ENCODE measurements at regions not wholly inside any gene's neighbourhood (a gene's known extent, or its start where the extent isn't known, plus 50 kb on each side); places are given as distances from the start of the nearest gene placed in this dataset.
"Not testable (repeated sequence)": the region's sequence is repeated elsewhere in the genome, so short reads cannot be mapped to it uniquely, and the experiment has no call there.

DNA sequence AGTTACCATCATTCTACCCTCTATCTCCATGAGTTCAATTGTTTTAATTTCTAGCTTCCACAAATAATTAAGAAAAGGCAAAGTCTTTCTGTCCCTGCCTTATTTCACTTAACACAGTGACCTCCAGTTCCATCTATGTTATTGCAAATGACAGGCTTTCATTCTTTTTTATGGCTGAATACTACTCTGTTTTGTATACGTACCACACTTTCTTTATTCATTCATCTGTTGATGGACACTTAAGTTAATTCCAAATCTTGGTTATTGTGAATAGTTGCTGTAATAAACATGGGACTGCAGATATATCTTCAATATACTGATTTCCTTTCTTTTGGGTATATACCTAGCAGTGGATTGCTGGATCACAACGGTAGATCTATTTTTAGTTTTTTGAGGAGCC lies 314.1 kb downstream of the SV2B start:
- no peak for DNase-seq (ENCODE audit: low read depth)

- DNase-seq (ENCODE audit: low read depth) = not testable (repeated sequence)
Observed at GRCh38 chr15:91415258-91415657, 315.2 kb downstream of the SV2B start.

GRCh38 chr15:91420689-91421088 lies 320.6 kb downstream of the SV2B start:
- DNase-seq (ENCODE audit: low read depth) = no peak

DNA sequence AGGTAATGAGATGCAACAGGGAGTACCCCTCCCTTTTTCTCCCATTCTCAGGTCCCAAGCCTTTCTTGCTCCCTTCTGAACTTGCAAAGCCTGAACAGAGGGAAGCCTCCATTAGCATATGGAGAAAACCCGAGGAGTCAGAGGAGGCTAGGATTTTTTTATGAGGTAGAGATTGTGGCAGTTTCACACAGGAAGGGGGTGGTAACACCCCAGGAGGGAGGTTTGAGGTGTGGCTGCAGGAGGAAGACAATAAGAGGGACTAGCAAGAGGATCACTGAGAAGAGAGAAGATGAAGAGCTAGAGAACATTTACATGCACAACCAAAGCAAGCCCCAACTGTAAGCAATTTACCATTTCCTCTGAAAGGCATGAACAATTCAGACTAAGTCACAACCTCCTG lies 322.7 kb downstream of the SV2B start:
- DNase-seq (ENCODE audit: low read depth) = no peak

GRCh38 chr15:91424001-91424400 lies 323.9 kb downstream of the SV2B start:
- DNase-seq (ENCODE audit: low read depth) = no peak

GRCh38 chr15:91426412-91426811 lies 326.4 kb downstream of the SV2B start:
- DNase-seq (ENCODE audit: low read depth) = no peak

DNA sequence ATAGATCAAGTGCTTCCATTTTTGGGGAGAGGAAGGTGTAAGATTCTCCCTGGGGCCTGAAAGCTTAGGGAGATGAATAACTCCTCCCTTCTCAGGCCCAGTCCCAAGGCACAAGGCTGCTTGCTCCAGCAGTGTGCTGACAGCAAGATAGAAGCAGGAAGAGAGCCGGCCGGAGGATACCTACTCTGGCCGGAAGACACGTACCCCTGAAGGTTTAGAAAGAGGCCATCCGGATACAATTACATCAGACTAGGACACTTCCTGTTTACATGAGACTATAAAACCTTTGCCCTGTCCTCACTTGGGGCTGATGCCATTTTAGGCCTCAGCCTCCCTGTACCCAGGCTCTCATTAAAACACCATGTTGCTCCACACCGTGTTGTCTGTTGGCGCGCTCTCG lies 329.9 kb downstream of the SV2B start:
- no peak for DNase-seq (ENCODE audit: low read depth)

GRCh38 chr15:91431041-91431715 lies 331.1 kb downstream of the SV2B start:
- no peak for DNase-seq (ENCODE audit: low read depth)

DNA sequence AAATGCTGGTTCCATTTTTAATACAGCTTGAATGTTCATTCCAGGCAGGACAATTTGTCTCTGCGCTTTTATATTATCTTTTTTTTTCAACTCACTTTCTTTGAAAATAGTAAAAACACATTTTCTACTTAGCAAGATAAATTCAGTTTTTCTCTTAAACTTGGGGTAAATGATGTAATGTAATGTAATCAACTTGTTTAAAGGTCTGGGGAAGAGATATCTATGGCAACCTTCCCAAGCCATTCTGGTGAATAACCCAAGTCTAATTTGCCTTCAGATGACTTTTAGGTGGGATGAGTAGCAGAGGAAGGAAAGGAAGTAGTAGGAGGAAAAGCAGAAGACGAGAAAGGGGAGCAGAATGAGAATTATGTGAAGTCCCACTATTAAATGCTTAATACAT lies 335.1 kb downstream of the SV2B start:
- DNase-seq (ENCODE audit: low read depth) = no peak

DNA sequence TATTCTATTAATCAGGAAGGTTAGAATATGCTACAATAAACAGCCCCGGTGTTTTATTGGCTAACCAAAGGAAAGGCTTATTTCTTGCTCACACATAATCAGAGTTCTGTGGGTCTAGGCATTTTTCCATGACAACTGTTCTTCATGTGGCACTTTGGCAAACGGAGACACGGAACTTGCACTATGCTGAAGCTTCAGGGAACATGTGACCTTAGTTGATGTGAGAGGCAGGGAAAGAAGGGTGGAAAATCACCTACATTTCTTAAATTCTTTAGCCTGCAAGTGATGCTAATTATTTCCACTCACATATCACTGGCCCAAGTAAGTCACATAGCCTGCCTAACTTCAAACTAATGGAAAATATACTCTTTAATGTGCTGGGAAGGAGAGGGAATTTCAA lies 344.6 kb downstream of the SV2B start:
- DNase-seq (ENCODE audit: low read depth) = no peak

DNA sequence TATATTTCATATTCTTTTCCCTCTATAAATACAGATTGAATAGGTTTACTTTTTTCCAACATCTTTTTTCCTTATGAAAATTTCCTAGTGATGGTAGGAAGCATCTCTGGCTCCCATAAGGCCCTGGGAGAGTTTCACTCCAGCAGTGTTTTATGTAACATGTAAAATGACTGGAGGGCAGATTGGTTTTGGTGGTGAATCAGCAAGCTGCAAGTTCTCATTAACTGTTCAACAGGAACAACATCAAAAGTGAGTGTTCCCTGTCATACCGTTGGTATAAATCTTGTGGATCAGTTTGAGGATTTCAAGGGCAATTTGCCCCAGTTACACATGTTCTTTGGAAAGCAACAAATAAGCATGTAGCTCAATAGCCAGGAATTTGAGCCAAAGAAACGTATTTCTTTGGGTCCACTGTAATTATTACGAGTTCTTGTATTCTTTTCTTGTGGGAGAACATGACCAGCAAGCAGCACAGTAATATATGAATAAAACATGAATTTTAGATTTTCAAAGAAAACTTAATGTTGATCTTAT lies 345.7 kb downstream of the SV2B start:
- no peak for DNase-seq (ENCODE audit: low read depth)

- no peak for DNase-seq (ENCODE audit: low read depth)
Observed at GRCh38 chr15:91447991-91448644, 348.1 kb downstream of the SV2B start.

DNA sequence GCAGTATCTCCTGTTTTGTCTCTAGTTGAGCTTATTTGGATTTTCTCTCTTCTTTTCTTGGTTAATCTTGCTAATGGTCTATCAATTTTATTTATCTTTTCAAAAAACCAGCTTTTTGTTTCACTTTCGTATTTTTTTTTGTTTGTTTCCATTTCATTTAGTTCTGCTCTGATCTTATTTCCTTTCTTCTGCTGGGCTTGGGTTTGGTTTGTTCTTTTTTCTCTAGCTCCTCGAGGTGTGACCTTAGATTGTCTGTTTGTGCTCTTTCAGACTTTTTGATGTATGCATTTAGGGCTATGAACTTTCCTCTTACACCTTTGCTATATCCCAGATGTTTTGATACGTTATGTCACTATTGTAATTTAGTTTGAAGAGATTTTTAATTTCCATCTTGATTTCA lies 353.3 kb downstream of the SV2B start:
- DNase-seq (ENCODE audit: low read depth) = not testable (repeated sequence)

- no peak for DNase-seq (ENCODE audit: low read depth)
Observed at GRCh38 chr15:91456251-91456718, 356.2 kb downstream of the SV2B start.

DNA sequence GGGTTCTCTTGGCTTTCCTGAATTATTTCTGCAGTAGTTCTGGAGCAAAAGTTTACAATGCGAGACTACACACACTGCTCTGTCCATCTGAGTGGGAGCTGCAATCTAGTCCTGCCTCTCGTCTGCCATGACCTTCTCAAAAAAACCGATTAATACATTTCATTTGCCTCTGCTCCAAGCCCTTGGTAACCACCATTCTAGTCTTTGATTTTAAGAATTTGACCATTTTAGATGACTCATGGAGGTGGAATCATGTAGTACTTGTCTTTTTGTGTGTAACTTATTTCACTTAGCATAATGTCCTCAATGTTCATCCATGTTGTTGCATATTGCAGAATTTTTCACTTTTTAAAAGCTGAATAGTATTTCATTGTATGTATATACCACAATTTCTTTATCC lies 356.9 kb downstream of the SV2B start:
- DNase-seq (ENCODE audit: low read depth) = no peak

DNA sequence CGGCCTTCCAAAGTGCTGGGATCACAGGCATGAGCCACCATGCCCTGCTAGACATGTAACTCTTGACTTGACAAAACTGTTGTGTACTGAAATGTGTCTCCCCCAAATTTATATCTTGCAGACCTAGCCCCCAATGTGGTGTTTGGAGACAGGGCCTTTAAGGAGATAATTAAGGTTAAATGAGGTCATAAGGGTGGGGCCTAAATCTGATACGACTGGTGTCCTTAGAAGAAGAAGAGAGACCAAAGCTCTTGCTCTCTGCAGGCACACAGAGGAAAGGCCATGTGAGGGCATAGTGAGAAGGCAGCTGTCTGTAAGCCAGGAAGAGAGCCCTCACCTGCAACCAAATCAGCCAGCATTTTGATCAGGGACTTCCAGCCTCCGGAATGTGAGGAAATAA lies 361.3 kb downstream of the SV2B start:
- DNase-seq (ENCODE audit: low read depth) = no peak

DNA sequence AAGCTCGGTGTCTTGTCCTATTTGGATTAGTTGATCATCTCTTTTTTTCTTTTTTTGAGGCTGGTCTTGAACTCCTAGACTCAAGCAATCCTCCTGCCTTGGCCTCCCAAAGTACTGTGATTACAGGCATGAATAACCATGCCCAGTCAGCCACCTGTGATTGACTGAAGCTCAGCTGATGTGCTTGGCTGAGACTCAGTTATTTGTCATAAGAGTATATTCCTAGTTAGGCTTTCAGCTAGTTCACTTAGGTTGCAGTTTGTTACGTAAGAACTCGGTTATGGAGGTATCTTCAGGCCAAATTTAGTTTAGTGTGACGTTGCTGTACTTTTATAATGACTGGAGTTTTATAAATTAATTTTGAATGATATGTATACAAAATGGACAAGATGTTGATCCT lies 365.0 kb downstream of the SV2B start:
- DNase-seq (ENCODE audit: low read depth) = no peak

GRCh38 chr15:91465696-91466095 lies 365.6 kb downstream of the SV2B start:
- no peak for DNase-seq (ENCODE audit: low read depth)

DNA sequence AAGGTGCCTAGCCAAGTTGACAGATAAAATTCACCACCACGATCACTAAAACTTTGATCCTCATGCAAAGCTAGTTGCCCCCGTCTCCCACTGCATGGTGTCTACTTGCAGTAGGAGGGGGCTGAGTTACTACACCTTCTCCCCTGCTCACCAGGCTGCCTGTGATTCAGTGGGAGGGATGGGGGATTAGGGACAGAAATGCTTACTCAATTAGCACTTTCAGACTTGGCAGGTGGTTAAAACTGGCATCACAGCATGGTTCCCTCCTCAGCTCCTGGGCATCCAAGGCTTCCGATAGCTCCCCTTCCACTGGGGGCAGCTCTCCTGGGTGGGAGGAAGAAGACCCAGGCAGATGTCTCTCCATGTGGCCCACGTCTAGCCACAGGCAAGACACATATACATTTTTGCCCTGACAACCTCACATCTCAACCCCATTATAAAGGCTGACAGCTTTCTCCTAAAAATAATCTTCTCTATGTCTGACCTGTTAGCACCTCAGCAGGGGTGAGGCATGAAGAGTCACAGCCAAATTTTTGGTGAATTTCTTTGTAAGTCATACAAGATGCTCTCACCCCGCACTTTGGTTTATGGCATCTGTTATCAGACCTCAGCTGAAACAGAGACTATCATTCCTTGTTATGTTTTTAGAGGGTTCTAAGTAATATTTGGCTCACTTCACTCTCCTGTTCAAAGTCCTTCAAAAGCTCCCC lies 369.0 kb downstream of the SV2B start:
- DNase-seq (ENCODE audit: low read depth) = no peak

DNA sequence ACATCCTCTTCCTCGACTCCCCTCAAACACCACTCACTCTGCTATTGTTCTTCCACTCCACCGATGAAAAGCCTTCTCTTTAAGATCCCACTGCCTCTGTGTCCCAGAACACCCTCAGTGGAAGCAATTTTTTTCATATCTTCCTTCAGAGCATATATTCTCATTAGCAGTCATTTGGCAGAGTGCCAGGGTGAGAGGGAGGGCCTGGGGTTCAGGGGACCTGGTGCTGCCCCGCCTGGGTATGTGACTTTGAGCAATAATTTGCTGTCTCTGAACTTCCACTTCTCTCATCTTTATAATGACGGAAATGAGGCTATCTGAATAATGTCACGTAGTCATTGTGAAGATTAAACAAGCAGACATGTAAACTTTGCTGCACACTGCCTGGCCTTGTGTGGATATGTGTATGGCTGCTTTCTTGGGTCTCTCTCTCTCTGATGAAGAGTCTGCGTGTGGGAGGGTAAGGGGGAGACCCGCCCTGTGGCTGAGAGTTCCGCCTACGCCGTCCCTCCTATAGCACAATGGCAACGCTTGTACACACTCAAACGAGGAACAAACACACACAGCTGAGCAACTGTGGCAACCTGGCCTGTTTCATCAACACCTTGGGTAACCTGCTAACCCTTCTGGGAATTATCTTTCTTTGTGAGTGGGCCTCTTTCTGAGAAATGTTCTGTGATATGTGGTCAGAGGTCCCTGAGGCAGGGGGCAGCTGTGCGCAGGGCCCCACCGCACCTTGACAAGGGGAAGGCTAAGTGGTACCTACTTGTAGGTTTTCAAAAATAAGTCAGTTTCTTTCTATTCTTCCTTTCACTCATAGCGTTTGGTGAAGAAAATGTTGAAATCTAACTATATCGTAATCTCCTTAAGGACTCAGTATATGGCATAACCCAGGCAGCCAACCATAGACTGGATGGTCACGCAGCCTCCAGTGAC lies 369.8 kb downstream of the SV2B start:
- DNase-seq (ENCODE audit: low read depth) = peak; percentile 30

DNA sequence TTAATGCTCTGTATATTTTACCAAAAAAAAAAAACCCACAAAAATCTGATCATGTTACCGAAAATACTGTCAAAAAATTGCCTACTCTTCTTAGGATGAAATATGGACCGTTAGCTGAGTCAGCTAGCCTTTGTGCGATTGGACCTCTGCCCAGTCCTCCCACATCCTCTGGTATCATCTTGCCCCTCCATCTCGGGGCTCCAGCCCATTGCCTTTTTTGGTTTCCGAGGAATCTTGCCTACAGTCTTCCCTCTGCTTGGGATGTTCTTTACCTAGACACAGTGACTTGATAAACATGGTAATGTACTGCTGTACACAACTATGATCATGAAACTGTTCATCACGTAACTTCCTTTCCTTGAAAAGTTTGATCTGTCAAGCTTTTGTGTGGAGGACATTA lies 371.4 kb downstream of the SV2B start:
- no peak for DNase-seq (ENCODE audit: low read depth)

GRCh38 chr15:91472316-91472756 lies 372.3 kb downstream of the SV2B start:
- DNase-seq (ENCODE audit: low read depth) = no peak
